ENCODE measurements at regions not wholly inside any gene's neighbourhood (a gene's known extent, or its start where the extent isn't known, plus 50 kb on each side); places are given as distances from the start of the nearest gene placed in this dataset.
A peak's percentile ranks its signal among the peaks of the same experiment; 100 is the strongest.

GRCh38 chr2:171235262-171235881 is 74.7 kb upstream of the TLK1 start:
- peaks cover 7% of the 10 kb centered on the region for H3K4me1 Mint-ChIP-seq
- H3K27me3 Mint-ChIP-seq: peaks cover 9% of the 10 kb centered on the region
- no peak for DNase-seq
- H3K27ac Mint-ChIP-seq: no peak overlapping the region
- H3K4me3 Mint-ChIP-seq: no peak overlapping the region
- no peaks in the 10 kb centered on the region for H3K36me3 Mint-ChIP-seq
- no peaks in the 10 kb centered on the region for H3K9me3 Mint-ChIP-seq

- Mint-ChIP-seq H3K27me3 (no peaks in the 10 kb centered on the region), H3K9me3 (no peaks in the 10 kb centered on the region)
- DNase-seq: no peak
Observed at GRCh38 chr2:171230176-171230575, 69.5 kb upstream of the TLK1 start.

GRCh38 chr2:171228826-171229225 is 68.1 kb upstream of the TLK1 start:
- no peak overlapping the region for H3K4me3 Mint-ChIP-seq
- no peak for DNase-seq
- H3K4me1 Mint-ChIP-seq: peaks cover 11% of the 10 kb centered on the region
- peaks cover 2% of the 10 kb centered on the region for H3K9me3 Mint-ChIP-seq
- no peaks in the 10 kb centered on the region for H3K36me3 Mint-ChIP-seq
- no peaks in the 10 kb centered on the region for H3K27me3 Mint-ChIP-seq
- no peak overlapping the region for H3K27ac Mint-ChIP-seq

More at GRCh38 chr2:171230176-171230575, 69.5 kb upstream of the TLK1 start:
- Mint-ChIP-seq H3K27ac (no peak overlapping the region), H3K4me1 (peaks cover 10% of the 10 kb centered on the region), H3K36me3 (no peaks in the 10 kb centered on the region), H3K4me3 (no peak overlapping the region)

GRCh38 chr2:171227066-171227782 is 66.5 kb upstream of the TLK1 start:
- Mint-ChIP-seq H3K4me3 (no peak overlapping the region), H3K4me1 (peaks cover 11% of the 10 kb centered on the region), H3K36me3 (no peaks in the 10 kb centered on the region), H3K9me3 (peaks cover 3% of the 10 kb centered on the region), H3K27me3 (no peaks in the 10 kb centered on the region), H3K27ac (no peak overlapping the region)
- no peak for DNase-seq

- no peaks in the 10 kb centered on the region for H3K36me3 Mint-ChIP-seq
Observed at GRCh38 chr2:171226461-171226860, 65.8 kb upstream of the TLK1 start.

GRCh38 chr2:171225989-171226388 is 65.3 kb upstream of the TLK1 start:
- no peaks in the 10 kb centered on the region for H3K27me3 Mint-ChIP-seq
- H3K36me3 Mint-ChIP-seq: no peaks in the 10 kb centered on the region
- DNase-seq: no peak
- H3K4me3 Mint-ChIP-seq: no peak overlapping the region
- H3K9me3 Mint-ChIP-seq: peaks cover 3% of the 10 kb centered on the region
- no peak overlapping the region for H3K27ac Mint-ChIP-seq
- peaks cover 9% of the 10 kb centered on the region for H3K4me1 Mint-ChIP-seq

More at GRCh38 chr2:171226461-171226860, 65.8 kb upstream of the TLK1 start:
- no peak overlapping the region for H3K27ac Mint-ChIP-seq
- DNase-seq: no peak
- H3K27me3 Mint-ChIP-seq: no peaks in the 10 kb centered on the region
- H3K9me3 Mint-ChIP-seq: peaks cover 3% of the 10 kb centered on the region
- peaks cover 11% of the 10 kb centered on the region for H3K4me1 Mint-ChIP-seq
- no peak overlapping the region for H3K4me3 Mint-ChIP-seq

GRCh38 chr2:171225302-171225980 is 64.7 kb upstream of the TLK1 start:
- Mint-ChIP-seq H3K27me3 (no peaks in the 10 kb centered on the region), H3K4me1 (peaks cover 9% of the 10 kb centered on the region), H3K27ac (no peak overlapping the region), H3K4me3 (no peak overlapping the region), H3K9me3 (peaks cover 3% of the 10 kb centered on the region), H3K36me3 (no peaks in the 10 kb centered on the region)
- no peak for DNase-seq

- Mint-ChIP-seq H3K4me1 (peaks cover 5% of the 10 kb centered on the region), H3K27ac (no peak overlapping the region), H3K36me3 (no peaks in the 10 kb centered on the region), H3K9me3 (peaks cover 5% of the 10 kb centered on the region), H3K27me3 (no peaks in the 10 kb centered on the region), H3K4me3 (no peak overlapping the region)
- DNase-seq: no peak
Observed at GRCh38 chr2:171217330-171217729, 56.6 kb upstream of the TLK1 start.

GRCh38 chr2:171216631-171217030 is 55.9 kb upstream of the TLK1 start:
- Mint-ChIP-seq H3K27me3 (no peaks in the 10 kb centered on the region), H3K27ac (no peak overlapping the region), H3K9me3 (peaks cover 5% of the 10 kb centered on the region), H3K36me3 (no peaks in the 10 kb centered on the region), H3K4me1 (peaks cover 5% of the 10 kb centered on the region), H3K4me3 (no peak overlapping the region)
- DNase-seq: no peak

GRCh38 chr2:171214093-171214492 is 53.4 kb upstream of the TLK1 start:
- H3K4me1 Mint-ChIP-seq: peaks cover 19% of the 10 kb centered on the region
- H3K27ac Mint-ChIP-seq: no peak overlapping the region
- H3K36me3 Mint-ChIP-seq: no peaks in the 10 kb centered on the region
- no peak for DNase-seq
- H3K9me3 Mint-ChIP-seq: peaks cover 3% of the 10 kb centered on the region
- no peak overlapping the region for H3K4me3 Mint-ChIP-seq
- H3K27me3 Mint-ChIP-seq: no peaks in the 10 kb centered on the region

- Mint-ChIP-seq H3K9me3 (no peaks in the 10 kb centered on the region), H3K36me3 (no peaks in the 10 kb centered on the region), H3K4me1 (peaks cover 19% of the 10 kb centered on the region), H3K27me3 (no peaks in the 10 kb centered on the region), H3K27ac (peak overlapping the region; percentile 80), H3K4me3 (peak overlapping the region; percentile 61)
- DNase-seq: peak; percentile 18
Observed at GRCh38 chr2:171210864-171211431, 50.3 kb upstream of the TLK1 start.
